Ascending aorta (tissue), 2 donors: ENCODE measurements at regions not wholly inside any gene's neighbourhood (a gene's known extent, or its start where the extent isn't known, plus 50 kb on each side); places are given as distances from the start of the nearest gene placed in this dataset.
"Not testable (repeated sequence)": the region's sequence is repeated elsewhere in the genome, so short reads cannot be mapped to it uniquely, and the experiment has no call there.

Experiments used
- DNase-seq, 2 donors: peaks; one replicate each; pipeline ENCODE4 v3.0.0-alpha.2; 2019; ENCODE audit warnings: low spot score in 2 of 2
- H3K27ac ChIP-seq, 2 donors: fragments of 200-600 bp; sonication (generic); one replicate each; pipeline ENCODE4 v1.5.1; 2016 to 2017; ENCODE audit warnings: mild to moderate bottlenecking in 1 of 2
- H3K27me3 ChIP-seq: fragments of 200-600 bp; sonication (generic); one replicate; pipeline ENCODE4 v1.5.1; 2017
- H3K36me3 ChIP-seq, 2 donors: fragments of 200-600 bp; sonication (generic); one replicate each; pipeline ENCODE4 v1.5.1; 2016
- H3K4me1 ChIP-seq, 2 donors: fragments of 200-600 bp; sonication (generic); one replicate each; pipeline ENCODE4 v1.5.1; 2016 to 2017; ENCODE audit warnings: mild to moderate bottlenecking in 1 of 2
- H3K4me3 ChIP-seq, 2 donors: fragments of 200-600 bp; sonication (generic); one replicate each; pipeline ENCODE4 v1.5.1; 2016 to 2017; ENCODE audit warnings: mild to moderate bottlenecking in 1 of 2
- H3K9me3 ChIP-seq, 2 donors: fragments of 200-600 bp; sonication (generic); one replicate each; pipeline ENCODE4 v1.5.1; 2016
- CTCF ChIP-seq, 3 experiments: fragments of 200-600 bp in 2 of 3; fragments of 450-650 bp in 1 of 3; sonication (generic) in 2 of 3; IDR thresholded peaks; one replicate each; pipeline ENCODE4 v1.5.1; 2016 to 2019; ENCODE audit warnings: antibody characterized with exemption in 3 of 3, mild to moderate bottlenecking in 1 of 3, moderate library complexity in 1 of 3
- intact Hi-C: fragments of 100-400 bp; cut with DNase I; formaldehyde crosslinking; loops from one replicate; pipeline ENCODE4 v1.15.1; 2023

- no peaks in the 10 kb centered on the region for H3K27me3 ChIP-seq
- no peak overlapping the region for H3K4me3 ChIP-seq
- intact Hi-C loops: no loop called here
- H3K36me3 ChIP-seq: no peaks in the 10 kb centered on the region
- no peaks in the 10 kb centered on the region for H3K4me1 ChIP-seq
- DNase-seq: no peak
- no peak overlapping the region for H3K27ac ChIP-seq
- H3K9me3 ChIP-seq: peaks cover 0 to 6% of the 10 kb centered on the region in 2 donors
- TF ChIP-seq CTCF (IDR thresholded peaks at IDR 0.05): no peak
Observed at GRCh38 chr16:72457243-72457940, 285.4 kb upstream of the PMFBP1 start.

GRCh38 chr16:72455743-72456659 is 284.0 kb upstream of the PMFBP1 start:
- H3K9me3 ChIP-seq: peaks cover 0 to 6% of the 10 kb centered on the region in 2 donors
- intact Hi-C loops: no loop called here
- H3K4me1 ChIP-seq: no peaks in the 10 kb centered on the region
- DNase-seq: no peak
- TF ChIP-seq CTCF (IDR thresholded peaks at IDR 0.05): no peak
- H3K4me3 ChIP-seq: no peak overlapping the region
- H3K27ac ChIP-seq: no peak overlapping the region
- H3K27me3 ChIP-seq: no peaks in the 10 kb centered on the region
- H3K36me3 ChIP-seq: no peaks in the 10 kb centered on the region

- H3K36me3 ChIP-seq, H3K9me3 ChIP-seq, H3K4me1 ChIP-seq, H3K4me3 ChIP-seq, DNase-seq, H3K27ac ChIP-seq, H3K27me3 ChIP-seq, intact Hi-C loops: not testable (repeated sequence)
Observed at GRCh38 chr16:72453856-72454255, 281.9 kb upstream of the PMFBP1 start.

- Histone ChIP-seq H3K9me3 (no peaks in the 10 kb centered on the region), H3K4me3 (no peak overlapping the region), H3K36me3 (no peaks in the 10 kb centered on the region), H3K27ac (no peak overlapping the region), H3K4me1 (no peaks in the 10 kb centered on the region), H3K27me3 (no peaks in the 10 kb centered on the region)
- intact Hi-C loops: no loop called here
- no peak for TF ChIP-seq CTCF (IDR thresholded peaks at IDR 0.05)
- no peak for DNase-seq
Observed at GRCh38 chr16:72444696-72445095, 272.7 kb upstream of the PMFBP1 start.

- TF ChIP-seq CTCF (IDR thresholded peaks at IDR 0.05): no peak
Observed at GRCh38 chr16:72443809-72444208, 271.9 kb upstream of the PMFBP1 start.

More at GRCh38 chr16:72443809-72444208, 271.9 kb upstream of the PMFBP1 start:
- Histone ChIP-seq H3K27ac (no peak overlapping the region), H3K27me3 (no peaks in the 10 kb centered on the region), H3K4me1 (no peaks in the 10 kb centered on the region), H3K9me3 (no peaks in the 10 kb centered on the region), H3K36me3 (no peaks in the 10 kb centered on the region), H3K4me3 (no peak overlapping the region)
- DNase-seq: no peak
- intact Hi-C loops: no loop called here
